Erythroblast (primary cell): ENCODE measurements at regions not wholly inside any gene's neighbourhood (a gene's known extent, or its start where the extent isn't known, plus 50 kb on each side); places are given as distances from the start of the nearest gene placed in this dataset.
A peak's percentile ranks its signal among the peaks of the same experiment; 100 is the strongest.

Source experiments
- DNase-seq, 2 experiments: peaks; one replicate each; lab custom pipeline; 2025; lab: John Stamatoyannopoulos, UW
- GATA1 ChIP-seq: IDR thresholded peaks from 2 replicates; pipeline ENCODE4 v1.6.1; 2011; ENCODE audit warnings: low read depth, mild to moderate bottlenecking, control low read depth, low read length, moderate library complexity
- POLR2A ChIP-seq: IDR thresholded peaks from 2 replicates; pipeline ENCODE4 v1.6.1; 2011; ENCODE audit warnings: mild to moderate bottlenecking, low read length

- TF ChIP-seq GATA1 (no peak), POLR2A (no peak)
- no peak for DNase-seq
Measured at GRCh38 chr18:71831039-71831438, 713.1 kb downstream of the CBLN2 start.

GRCh38 chr18:71827301-71827700 is 716.8 kb downstream of the CBLN2 start:
- DNase-seq: no peak
- TF ChIP-seq POLR2A (no peak), GATA1 (no peak)

- TF ChIP-seq GATA1: no peak
- no peak for TF ChIP-seq POLR2A
- DNase-seq: no peak
Measured at GRCh38 chr18:71815305-71815704, 728.8 kb downstream of the CBLN2 start.

- no peak for DNase-seq
- TF ChIP-seq POLR2A (no peak), GATA1 (no peak)
Measured at GRCh38 chr18:71809711-71810110, 734.4 kb downstream of the CBLN2 start.

GRCh38 chr18:71808616-71809015 is 735.5 kb downstream of the CBLN2 start:
- no peak for TF ChIP-seq POLR2A
- TF ChIP-seq GATA1: no peak
- DNase-seq: no peak

- TF ChIP-seq GATA1: no peak
- no peak for TF ChIP-seq POLR2A
- no peak for DNase-seq
Measured at GRCh38 chr18:71807586-71807985, 736.6 kb downstream of the CBLN2 start.

- TF ChIP-seq POLR2A (no peak), GATA1 (no peak)
- DNase-seq: no peak
Measured at GRCh38 chr18:71798986-71799673, 745.0 kb downstream of the CBLN2 start.

- TF ChIP-seq GATA1: no peak
- no peak for TF ChIP-seq POLR2A
- no peak for DNase-seq
Measured at GRCh38 chr18:71797554-71797953, 746.6 kb downstream of the CBLN2 start.

GRCh38 chr18:71784777-71785176 is 759.4 kb downstream of the CBLN2 start:
- no peak for TF ChIP-seq GATA1
- no peak for TF ChIP-seq POLR2A
- peak; percentile 2 to 41 for DNase-seq

GRCh38 chr18:71760541-71760940 is 783.6 kb downstream of the CBLN2 start:
- TF ChIP-seq POLR2A (no peak), GATA1 (no peak)
- DNase-seq: no peak

- TF ChIP-seq POLR2A: no peak
- TF ChIP-seq GATA1: no peak
- no peak for DNase-seq
Measured at GRCh38 chr18:71754246-71754645, 789.9 kb downstream of the CBLN2 start.

GRCh38 chr18:71743634-71744033 is 800.5 kb downstream of the CBLN2 start:
- no peak for TF ChIP-seq POLR2A
- TF ChIP-seq GATA1: no peak
- no peak for DNase-seq

GRCh38 chr18:71729611-71730010 is 814.5 kb downstream of the CBLN2 start:
- DNase-seq: no peak
- TF ChIP-seq POLR2A (no peak), GATA1 (no peak)

GRCh38 chr18:71727909-71728308 is 816.2 kb downstream of the CBLN2 start:
- TF ChIP-seq POLR2A (no peak), GATA1 (no peak)
- DNase-seq: no peak

GRCh38 chr18:71725256-71725655 is 818.9 kb downstream of the CBLN2 start:
- no peak for DNase-seq
- TF ChIP-seq POLR2A: no peak
- no peak for TF ChIP-seq GATA1
